Ovary (tissue), 7 donors: ENCODE measurements at regions not wholly inside any gene's neighbourhood (a gene's known extent, or its start where the extent isn't known, plus 50 kb on each side); places are given as distances from the start of the nearest gene placed in this dataset.

Source experiments
- DNase-seq, 5 donors: peaks; one replicate each; pipeline ENCODE4 v3.0.0-alpha.2; 2019 to 2020
- H3K27ac ChIP-seq, 2 donors: fragments of 200-600 bp; one replicate each; pipeline versions ENCODE4 v1.5.1 to v1.8.0; 2019 to 2022
- H3K27me3 ChIP-seq: fragments of 200-600 bp; one replicate; pipeline ENCODE4 v1.8.0; 2022
- H3K36me3 ChIP-seq: fragments of 200-600 bp; sonication (generic); one replicate; pipeline ENCODE4 v1.5.1; 2019
- H3K4me1 ChIP-seq: one replicate; pipeline ENCODE4 v1.8.1; 2013; ENCODE audit warnings: mild to moderate bottlenecking, moderate library complexity; ENCODE audit not compliant: insufficient read depth
- H3K4me3 ChIP-seq: fragments of 200-600 bp; sonication (generic); one replicate; pipeline ENCODE4 v1.5.1; 2017
- H3K9me3 ChIP-seq, 2 donors: fragments of 200-600 bp in 1 of 2; sonication (generic) in 1 of 2; one replicate each; pipeline versions ENCODE4 v1.5.1 to v1.8.1; 2013 to 2019; ENCODE audit warnings: mild to moderate bottlenecking in 1 of 2, moderate library complexity in 1 of 2
- CTCF ChIP-seq, 3 donors: fragments of 450-650 bp in 2 of 3; fragments of 200-600 bp in 1 of 3; IDR thresholded peaks; one replicate each; pipeline versions ENCODE4 v1.5.1 to v1.8.0; 2016 to 2022; ENCODE audit warnings: antibody characterized with exemption in 3 of 3, mild to moderate bottlenecking in 1 of 3
- EP300 ChIP-seq: sonication (generic); formaldehyde crosslinking; IDR thresholded peaks from one replicate; pipeline ENCODE4 v1.6.1; 2017; ENCODE audit warnings: antibody characterized with exemption
- POLR2A ChIP-seq: fragments of 450-650 bp; IDR thresholded peaks from one replicate; pipeline ENCODE4 v1.6.1; 2017; ENCODE audit warnings: antibody characterized with exemption, mild to moderate bottlenecking, moderate library complexity
- WGBS, 3 donors: extraction: QIAGEN DNeasy Blood & Tissue Kit in 1 of 3; methylation state at CpG; one replicate each; pipeline versions ENCODE4 v1.1.5 to v1.1.7; 2013 to 2017; 5-methylcytosine and 5-hydroxymethylcytosine counted together
- intact Hi-C, 4 donors: fragments of 100-400 bp; cut with DNase I; formaldehyde crosslinking; loops; one replicate each; pipeline versions ENCODE4 v1.11.0 to v1.15.1; 2022 to 2023
- donor health status: DM: no; HTN: no; CAD: no; lungs with moderate emphysema.
- donor health status: DM: no; HTN: no; CAD: no.
- donor health status: Bipolar disorder and iron deficiency.
- donor health status: DM: no; HTN: no; CAD: no.
- donor health status: DM: yes; HTN: yes; CAD: no.

- intact Hi-C loops = no loop called here
- H3K27me3 ChIP-seq = no peaks in the 10 kb centered on the region
- H3K27ac ChIP-seq = no peak overlapping the region
- no peak for DNase-seq
- TF ChIP-seq POLR2A = no peak
- no peak for TF ChIP-seq CTCF (IDR thresholded peaks at IDR 0.05)
- no peak for TF ChIP-seq EP300
- H3K36me3 ChIP-seq = no peaks in the 10 kb centered on the region
- H3K9me3 ChIP-seq = no peaks in the 10 kb centered on the region
- H3K4me1 ChIP-seq = no peaks in the 10 kb centered on the region
- 83 to 88% (median 87%) methylated on average over 3 of the region's 3 CpGs for WGBS, 3 donors
- no peak overlapping the region for H3K4me3 ChIP-seq
Measured at GRCh38 chr14:22189881-22190280, 399.1 kb downstream of the DAD1 start.

GRCh38 chr14:22188318-22188717, 400.7 kb downstream of the DAD1 start:
- no peaks in the 10 kb centered on the region for H3K36me3 ChIP-seq
- intact Hi-C loops = no loop called here
- H3K27me3 ChIP-seq = no peaks in the 10 kb centered on the region
- H3K9me3 ChIP-seq = no peaks in the 10 kb centered on the region
- no peak for DNase-seq
- WGBS, 3 donors = 81 to 88% (median 81%) methylated on average over 4 of the region's 4 CpGs
- TF ChIP-seq CTCF (IDR thresholded peaks at IDR 0.05) (no peak), POLR2A (no peak), EP300 (no peak)
- H3K4me3 ChIP-seq = no peak overlapping the region
- no peaks in the 10 kb centered on the region for H3K4me1 ChIP-seq
- no peak overlapping the region for H3K27ac ChIP-seq

DNA sequence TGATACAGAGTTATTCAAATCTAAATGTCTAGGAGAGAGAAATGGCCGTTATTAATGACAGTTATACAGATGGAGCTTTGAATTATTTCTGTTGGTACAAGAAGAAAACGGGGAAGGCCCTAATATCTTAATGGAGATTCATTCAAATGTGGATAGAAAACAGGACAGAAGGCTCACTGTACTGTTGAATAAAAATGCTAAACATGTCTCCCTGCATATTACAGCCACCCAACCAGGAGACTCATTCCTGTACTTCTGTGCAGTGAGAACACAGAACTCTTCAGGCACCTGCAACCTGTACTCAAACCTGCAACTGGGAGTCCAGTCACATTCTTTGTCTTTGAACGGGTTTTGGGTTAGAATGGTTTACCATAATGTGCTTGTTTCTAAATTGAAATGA, 403.2 kb downstream of the DAD1 start:
- Histone ChIP-seq H3K4me3 (no peak overlapping the region), H3K27ac (no peak overlapping the region), H3K9me3 (no peaks in the 10 kb centered on the region), H3K36me3 (no peaks in the 10 kb centered on the region), H3K27me3 (no peaks in the 10 kb centered on the region), H3K4me1 (no peaks in the 10 kb centered on the region)
- WGBS, 3 donors = 55 to 77% (median 68%) methylated on average over 3 of the region's 3 CpGs
- intact Hi-C loops = no loop called here
- TF ChIP-seq EP300 = no peak
- no peak for TF ChIP-seq POLR2A
- TF ChIP-seq CTCF (IDR thresholded peaks at IDR 0.05) = no peak
- DNase-seq = no peak

GRCh38 chr14:22185191-22185590, 403.8 kb downstream of the DAD1 start:
- no peak for TF ChIP-seq EP300
- no peak for TF ChIP-seq CTCF (IDR thresholded peaks at IDR 0.05)
- TF ChIP-seq POLR2A = no peak
- no peaks in the 10 kb centered on the region for H3K4me1 ChIP-seq
- no peaks in the 10 kb centered on the region for H3K9me3 ChIP-seq
- H3K36me3 ChIP-seq = no peaks in the 10 kb centered on the region
- no peak overlapping the region for H3K4me3 ChIP-seq
- no peaks in the 10 kb centered on the region for H3K27me3 ChIP-seq
- H3K27ac ChIP-seq = no peak overlapping the region
- intact Hi-C loops = no loop called here
- 19 to 33% (median 21%) methylated on average over 1 of the region's 1 CpG for WGBS, 3 donors
- no peak for DNase-seq

DNA sequence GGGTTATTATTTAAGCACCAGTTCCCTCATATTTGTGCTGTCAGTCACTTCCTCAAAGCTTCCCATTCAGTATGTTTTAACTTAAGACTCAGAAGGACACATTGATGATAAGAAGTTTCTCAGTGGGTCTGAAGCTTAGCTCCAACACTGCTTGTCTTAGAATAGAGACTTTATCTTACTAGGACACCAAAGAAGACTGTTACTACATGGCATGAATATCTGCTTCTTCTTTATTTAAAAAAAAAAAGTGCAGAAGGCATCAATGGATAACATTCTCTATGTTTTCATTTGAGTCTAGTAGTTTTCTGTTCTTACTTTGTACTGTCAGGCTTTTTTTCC, 404.2 kb downstream of the DAD1 start:
- Histone ChIP-seq H3K27ac (no peak overlapping the region), H3K4me1 (no peaks in the 10 kb centered on the region), H3K9me3 (no peaks in the 10 kb centered on the region), H3K36me3 (no peaks in the 10 kb centered on the region), H3K4me3 (no peak overlapping the region), H3K27me3 (no peaks in the 10 kb centered on the region)
- no peak for DNase-seq
- intact Hi-C loops = no loop called here
- TF ChIP-seq CTCF (IDR thresholded peaks at IDR 0.05) = no peak
- no peak for TF ChIP-seq EP300
- TF ChIP-seq POLR2A = no peak
